ENCODE measurements at regions not wholly inside any gene's neighbourhood (a gene's known extent, or its start where the extent isn't known, plus 50 kb on each side); places are given as distances from the start of the nearest gene placed in this dataset.
"Not testable (repeated sequence)": the region's sequence is repeated elsewhere in the genome, so short reads cannot be mapped to it uniquely, and the experiment has no call there.

DNA sequence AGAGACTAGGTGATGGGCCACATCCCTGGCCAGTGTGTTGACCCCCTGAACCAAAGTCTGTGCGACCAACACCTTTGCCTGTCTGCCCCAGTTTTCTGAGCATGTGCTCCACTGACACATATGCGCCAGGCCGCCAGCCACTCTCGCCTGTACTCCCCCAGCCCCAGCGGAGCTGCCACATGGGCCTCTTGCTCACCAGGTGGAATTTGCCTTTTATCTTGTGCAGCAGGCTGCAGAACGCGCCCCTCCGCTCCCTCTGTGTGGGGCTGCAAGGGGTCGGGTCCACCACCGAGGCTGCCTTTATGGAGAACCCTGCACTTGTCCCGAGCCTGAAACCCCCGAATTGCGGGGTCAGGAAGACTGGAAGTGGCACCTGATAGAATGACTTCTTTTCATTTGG, 405.7 kb upstream of the NPAP1 start:
- Histone ChIP-seq H3K4me1 (replicated peaks; ENCODE audit: insufficient read depth) (no peaks in the 10 kb centered on the region), H3K9me2 (ENCODE audit: insufficient read depth) (no peaks in the 10 kb centered on the region), H2AFZ (no peak overlapping the region), H3K4me3 (no peak overlapping the region), H3K27me3 (ENCODE audit: insufficient read depth, low read depth) (no peaks in the 10 kb centered on the region), H3K27ac (no peak overlapping the region), H3F3A (ENCODE audit: insufficient read depth, low read depth) (no peaks in the 10 kb centered on the region), H3K79me2 (ENCODE audit: low read depth) (no peaks in the 10 kb centered on the region), H4K20me1 (ENCODE audit: insufficient read depth) (no peaks in the 10 kb centered on the region), H3K9me3 (ENCODE audit: insufficient read depth, low read depth) (no peaks in the 10 kb centered on the region), H3K36me3 (ENCODE audit: low read depth) (no peaks in the 10 kb centered on the region), H3K4me2 (no peak overlapping the region)
- intact Hi-C loops (cut with micrococcal nuclease; ENCODE audit: unreplicated experiment) = no loop called here
- ChIA-PET CTCF (no interaction called here), POLR2A (ENCODE audit: unreplicated experiment) (no interaction called here)
- DNase-seq = no peak
- TF ChIP-seq EZH2 (IDR thresholded peaks at IDR 0.05; ENCODE audit: low read depth) = no peak
- TF ChIP-seq, protein P1, sequence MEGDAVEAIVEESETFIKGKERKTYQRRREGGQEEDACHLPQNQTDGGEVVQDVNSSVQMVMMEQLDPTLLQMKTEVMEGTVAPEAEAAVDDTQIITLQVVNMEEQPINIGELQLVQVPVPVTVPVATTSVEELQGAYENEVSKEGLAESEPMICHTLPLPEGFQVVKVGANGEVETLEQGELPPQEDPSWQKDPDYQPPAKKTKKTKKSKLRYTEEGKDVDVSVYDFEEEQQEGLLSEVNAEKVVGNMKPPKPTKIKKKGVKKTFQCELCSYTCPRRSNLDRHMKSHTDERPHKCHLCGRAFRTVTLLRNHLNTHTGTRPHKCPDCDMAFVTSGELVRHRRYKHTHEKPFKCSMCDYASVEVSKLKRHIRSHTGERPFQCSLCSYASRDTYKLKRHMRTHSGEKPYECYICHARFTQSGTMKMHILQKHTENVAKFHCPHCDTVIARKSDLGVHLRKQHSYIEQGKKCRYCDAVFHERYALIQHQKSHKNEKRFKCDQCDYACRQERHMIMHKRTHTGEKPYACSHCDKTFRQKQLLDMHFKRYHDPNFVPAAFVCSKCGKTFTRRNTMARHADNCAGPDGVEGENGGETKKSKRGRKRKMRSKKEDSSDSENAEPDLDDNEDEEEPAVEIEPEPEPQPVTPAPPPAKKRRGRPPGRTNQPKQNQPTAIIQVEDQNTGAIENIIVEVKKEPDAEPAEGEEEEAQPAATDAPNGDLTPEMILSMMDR (conservative IDR thresholded peaks at IDR 0.05) = no peak
- BruUV-seq (replicated peaks) = no TSS peak

DNA sequence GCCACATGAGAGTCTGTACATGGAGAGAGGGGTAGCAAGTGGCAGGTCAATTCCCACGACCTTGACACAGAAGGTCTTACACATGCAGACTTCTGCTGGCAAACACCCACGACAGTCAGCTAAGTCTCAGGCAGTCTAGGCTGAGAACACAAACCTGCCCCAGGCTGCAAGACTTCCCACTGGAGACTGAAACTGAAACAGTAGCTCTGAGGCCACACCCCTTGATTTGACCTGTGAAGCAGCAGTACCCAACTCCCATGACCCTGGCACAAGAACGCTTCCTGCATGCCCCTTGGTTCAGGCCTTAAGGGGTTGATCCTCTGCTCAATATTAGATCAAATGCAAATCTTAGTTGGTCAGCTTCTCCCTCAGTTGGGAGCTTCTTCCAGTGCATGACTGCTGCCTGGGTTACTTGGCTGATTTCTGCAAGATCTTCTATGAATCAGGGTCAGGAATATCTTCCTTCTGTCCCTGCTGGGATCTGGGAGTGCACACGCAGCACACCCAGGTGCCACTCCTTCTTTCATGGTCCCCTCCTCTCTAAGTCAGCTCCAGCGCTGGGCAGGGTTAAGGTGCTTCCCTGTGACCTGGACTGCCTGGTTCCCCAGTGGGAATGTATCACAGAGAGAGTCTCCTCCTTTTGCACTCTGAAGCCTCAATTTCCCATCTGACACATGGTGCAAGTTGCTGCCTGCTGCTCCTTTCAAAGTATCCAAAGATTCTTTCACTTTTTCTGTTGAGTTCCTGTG, 403.9 kb upstream of the NPAP1 start:
- H3K4me1 ChIP-seq (replicated peaks; ENCODE audit: insufficient read depth); H3K4me2 ChIP-seq; CTCF ChIA-PET; H3K9me3 ChIP-seq (ENCODE audit: insufficient read depth, low read depth); POLR2A ChIA-PET (ENCODE audit: unreplicated experiment); H3K9me2 ChIP-seq (ENCODE audit: insufficient read depth); BruUV-seq (replicated peaks); DNase-seq; H4K20me1 ChIP-seq (ENCODE audit: insufficient read depth); H3K27ac ChIP-seq; H3F3A ChIP-seq (ENCODE audit: insufficient read depth, low read depth); H2AFZ ChIP-seq; H3K4me3 ChIP-seq; H3K27me3 ChIP-seq (ENCODE audit: insufficient read depth, low read depth); intact Hi-C loops (cut with micrococcal nuclease; ENCODE audit: unreplicated experiment); H3K36me3 ChIP-seq (ENCODE audit: low read depth); H3K79me2 ChIP-seq (ENCODE audit: low read depth): not testable (repeated sequence)

DNA sequence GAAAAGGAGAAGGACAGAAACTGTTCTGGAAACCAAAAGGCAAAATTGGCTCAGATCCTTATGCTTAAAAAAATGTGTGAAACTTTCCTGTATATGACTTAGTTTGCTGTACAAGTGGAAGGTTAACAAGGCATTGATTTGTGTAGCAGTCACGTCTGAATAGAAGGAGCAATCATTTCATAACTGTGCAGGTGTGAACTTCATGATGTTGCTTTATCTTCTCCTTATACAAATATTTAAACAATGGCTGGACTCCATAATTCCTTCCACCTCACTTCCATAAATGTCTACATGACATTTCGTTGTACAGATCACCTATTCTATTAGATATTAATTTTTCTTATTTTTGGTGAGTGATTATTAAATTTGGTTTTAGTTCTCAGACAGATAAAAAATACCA, 382.7 kb upstream of the NPAP1 start:
- no TSS peak for BruUV-seq (replicated peaks)
- intact Hi-C loops (cut with micrococcal nuclease; ENCODE audit: unreplicated experiment) = no loop called here

DNA sequence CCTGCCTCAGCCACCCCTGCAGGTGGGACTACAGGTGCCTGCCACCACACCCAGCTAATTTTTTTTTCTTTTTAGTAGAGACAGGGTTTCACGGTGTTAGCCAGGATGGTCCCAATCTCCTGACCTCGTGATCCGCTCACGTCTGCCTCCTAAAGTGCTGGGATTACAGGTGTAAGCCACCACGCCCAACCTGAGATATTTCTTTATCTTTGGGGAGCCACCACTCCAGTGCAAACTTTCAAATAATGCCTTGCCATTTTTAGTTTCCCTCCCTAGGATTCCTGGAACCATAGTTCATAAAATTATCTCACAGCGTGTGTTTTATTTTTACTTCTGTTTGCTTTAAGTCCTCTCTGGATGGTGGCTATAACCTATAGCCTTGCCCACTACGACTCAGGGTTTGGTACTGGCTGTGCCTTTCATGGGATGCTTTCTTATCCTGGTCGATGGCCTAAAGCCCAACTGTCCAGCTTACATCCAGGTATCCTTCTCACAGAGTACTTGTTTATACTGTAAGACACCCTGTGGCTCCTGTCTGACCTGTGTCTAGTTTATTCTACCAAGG, 374.7 kb upstream of the NPAP1 start:
- DNase-seq; POLR2A ChIA-PET (ENCODE audit: unreplicated experiment); H2AFZ ChIP-seq; H3K9me2 ChIP-seq (ENCODE audit: insufficient read depth); CTCF ChIA-PET; H3K27me3 ChIP-seq (ENCODE audit: insufficient read depth, low read depth); H3F3A ChIP-seq (ENCODE audit: insufficient read depth, low read depth); H4K20me1 ChIP-seq (ENCODE audit: insufficient read depth); intact Hi-C loops (cut with micrococcal nuclease; ENCODE audit: unreplicated experiment); BruUV-seq (replicated peaks); H3K36me3 ChIP-seq (ENCODE audit: low read depth); H3K27ac ChIP-seq; H3K4me1 ChIP-seq (replicated peaks; ENCODE audit: insufficient read depth); H3K4me3 ChIP-seq; H3K9me3 ChIP-seq (ENCODE audit: insufficient read depth, low read depth); H3K4me2 ChIP-seq; H3K79me2 ChIP-seq (ENCODE audit: low read depth): not testable (repeated sequence)

More for the DNA sequence above, 382.7 kb upstream of the NPAP1 start:
- ChIA-PET POLR2A (ENCODE audit: unreplicated experiment) (no interaction called here), CTCF (no interaction called here)
- H3K27me3 ChIP-seq (ENCODE audit: insufficient read depth, low read depth) = no peaks in the 10 kb centered on the region
- no peak overlapping the region for H3K4me2 ChIP-seq
- no peaks in the 10 kb centered on the region for H4K20me1 ChIP-seq (ENCODE audit: insufficient read depth)
- no peak overlapping the region for H2AFZ ChIP-seq
- no peaks in the 10 kb centered on the region for H3K79me2 ChIP-seq (ENCODE audit: low read depth)
- H3K4me3 ChIP-seq = no peak overlapping the region
- no peaks in the 10 kb centered on the region for H3K36me3 ChIP-seq (ENCODE audit: low read depth)
- H3K9me3 ChIP-seq (ENCODE audit: insufficient read depth, low read depth) = no peaks in the 10 kb centered on the region
- H3K4me1 ChIP-seq (replicated peaks; ENCODE audit: insufficient read depth) = no peaks in the 10 kb centered on the region
- no peak for DNase-seq
- H3K27ac ChIP-seq = no peak overlapping the region
- TF ChIP-seq, protein P1 (conservative IDR thresholded peaks at IDR 0.05) = no peak
- TF ChIP-seq EZH2 (IDR thresholded peaks at IDR 0.05; ENCODE audit: low read depth) = no peak
- H3F3A ChIP-seq (ENCODE audit: insufficient read depth, low read depth) = no peaks in the 10 kb centered on the region
- no peaks in the 10 kb centered on the region for H3K9me2 ChIP-seq (ENCODE audit: insufficient read depth)

DNA sequence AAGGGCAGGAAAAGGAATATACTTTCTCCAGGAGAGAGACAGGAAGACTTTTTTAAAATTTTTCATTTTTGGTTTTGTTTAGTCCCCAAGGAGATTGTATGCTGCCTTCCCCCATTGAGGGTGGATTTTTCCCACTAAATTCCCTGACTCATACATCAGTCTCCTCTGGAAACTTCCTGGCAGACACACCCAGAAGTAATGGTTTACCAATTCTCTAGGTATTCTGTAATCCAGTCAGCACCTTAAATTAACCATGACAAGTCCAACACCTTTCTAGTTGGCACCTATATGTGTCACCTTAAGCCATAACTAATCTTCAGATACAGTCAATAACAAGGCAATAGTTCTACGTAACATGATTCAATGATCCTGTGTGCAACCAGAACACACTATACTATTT, 373.6 kb upstream of the NPAP1 start:
- H3K4me3 ChIP-seq; H3K79me2 ChIP-seq (ENCODE audit: low read depth); H3K36me3 ChIP-seq (ENCODE audit: low read depth); H3K4me1 ChIP-seq (replicated peaks; ENCODE audit: insufficient read depth); intact Hi-C loops (cut with micrococcal nuclease; ENCODE audit: unreplicated experiment); DNase-seq; POLR2A ChIA-PET (ENCODE audit: unreplicated experiment); H3K9me3 ChIP-seq (ENCODE audit: insufficient read depth, low read depth); H4K20me1 ChIP-seq (ENCODE audit: insufficient read depth); BruUV-seq (replicated peaks); H3K9me2 ChIP-seq (ENCODE audit: insufficient read depth); CTCF ChIA-PET; H3F3A ChIP-seq (ENCODE audit: insufficient read depth, low read depth); H2AFZ ChIP-seq; H3K27ac ChIP-seq; H3K4me2 ChIP-seq; H3K27me3 ChIP-seq (ENCODE audit: insufficient read depth, low read depth): not testable (repeated sequence)

DNA sequence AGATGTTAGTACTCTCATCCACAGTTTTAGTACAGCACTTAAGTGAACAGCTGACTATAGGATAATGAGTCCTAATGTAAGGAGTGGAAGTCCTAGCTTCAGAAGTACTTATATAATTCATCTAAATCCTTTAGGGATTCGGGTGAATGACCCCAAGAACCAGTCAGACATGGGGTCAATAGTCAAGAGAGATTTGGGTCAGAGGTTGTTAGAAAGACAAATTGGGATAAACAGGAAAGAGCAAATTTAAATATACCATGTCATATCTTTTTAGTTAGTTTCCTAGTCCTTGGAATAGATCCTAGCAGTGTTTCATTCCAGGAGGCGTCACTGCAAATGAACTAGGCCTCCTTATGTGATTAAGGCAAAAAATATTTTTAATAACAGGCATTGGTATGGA, 370.8 kb upstream of the NPAP1 start:
- H3K9me2 ChIP-seq (ENCODE audit: insufficient read depth); H3K79me2 ChIP-seq (ENCODE audit: low read depth); intact Hi-C loops (cut with micrococcal nuclease; ENCODE audit: unreplicated experiment); H3K4me2 ChIP-seq; H3K9me3 ChIP-seq (ENCODE audit: insufficient read depth, low read depth); DNase-seq; H2AFZ ChIP-seq; H3K36me3 ChIP-seq (ENCODE audit: low read depth); H3K27ac ChIP-seq; BruUV-seq (replicated peaks); POLR2A ChIA-PET (ENCODE audit: unreplicated experiment); H3K27me3 ChIP-seq (ENCODE audit: insufficient read depth, low read depth); H3K4me1 ChIP-seq (replicated peaks; ENCODE audit: insufficient read depth); H3F3A ChIP-seq (ENCODE audit: insufficient read depth, low read depth); H4K20me1 ChIP-seq (ENCODE audit: insufficient read depth); CTCF ChIA-PET; H3K4me3 ChIP-seq: not testable (repeated sequence)

All from PC-9 (cell line).